Neural cell (in vitro differentiated cells): ENCODE measurements at regions not wholly inside any gene's neighbourhood (a gene's known extent, or its start where the extent isn't known, plus 50 kb on each side); places are given as distances from the start of the nearest gene placed in this dataset.

Source experiments
- H2AFZ ChIP-seq: fragments of 200-600, 300-800 bp; sonication (generic), shearing (Covaris generic); 2 replicates; pipeline ENCODE4 v1.6.0; 2014; ENCODE audit warnings: low read depth, mild to moderate bottlenecking, antibody characterized with exemption, low read length, moderate library complexity
- H3F3A ChIP-seq: fragments of 200-600 bp; shearing (Covaris generic); 2 replicates; pipeline ENCODE4 v1.6.1; 2016; ENCODE audit warnings: mild to moderate bottlenecking, moderate library complexity, mixed read lengths, antibody characterized with exemption, low read length; ENCODE audit not compliant: insufficient read depth, poor library complexity, severe bottlenecking
- H3K27ac ChIP-seq: fragments of 200-600, 300-800 bp; sonication (generic), shearing (Covaris generic); 2 replicates; pipeline ENCODE4 v1.5.1; 2014; ENCODE audit warnings: mild to moderate bottlenecking, low read length, moderate library complexity
- H3K27me3 ChIP-seq: fragments of 300-800, 200-600 bp; sonication (generic), shearing (Covaris generic); 2 replicates; pipeline ENCODE4 v1.6.0; 2014; ENCODE audit warnings: mild to moderate bottlenecking, low read depth, low read length, moderate library complexity; ENCODE audit not compliant: insufficient read depth
- H3K36me3 ChIP-seq: fragments of 300-800, 200-600 bp; sonication (generic), shearing (Covaris generic); 2 replicates; pipeline ENCODE4 v1.5.1; 2014; ENCODE audit warnings: mild to moderate bottlenecking, antibody characterized with exemption, low read length, moderate library complexity; ENCODE audit not compliant: insufficient read depth
- H3K4me2 ChIP-seq: fragments of 300-800, 200-600 bp; sonication (generic), shearing (Covaris generic); 2 replicates; pipeline ENCODE4 v1.6.0; 2014; ENCODE audit warnings: mild to moderate bottlenecking, low read length
- H3K4me3 ChIP-seq: fragments of 300-800, 200-600 bp; sonication (generic), shearing (Covaris generic); 2 replicates; pipeline ENCODE4 v1.5.1; 2014; ENCODE audit warnings: mild to moderate bottlenecking, low read length, moderate library complexity
- H3K79me2 ChIP-seq: fragments of 200-600 bp; shearing (Covaris generic); replicated peaks from 2 replicates; pipeline ENCODE4 v1.6.0; 2014; ENCODE audit warnings: mild to moderate bottlenecking, low read length, moderate library complexity; ENCODE audit not compliant: insufficient read depth
- H3K9ac ChIP-seq: fragments of 300-800, 200-600 bp; sonication (generic), shearing (Covaris generic); 2 replicates; pipeline ENCODE4 v1.6.1; 2016; ENCODE audit warnings: mild to moderate bottlenecking, low read length, mixed read lengths
- H3K9me2 ChIP-seq: fragments of 200-600 bp; shearing (Covaris generic); 2 replicates; pipeline ENCODE4 v1.6.1; 2016; ENCODE audit warnings: mild to moderate bottlenecking, low read length, mixed read lengths; ENCODE audit not compliant: insufficient read depth
- H3K9me3 ChIP-seq: fragments of 200-600, 300-800 bp; sonication (generic), shearing (Covaris generic); 2 replicates; pipeline ENCODE4 v1.6.1; 2016; ENCODE audit warnings: mild to moderate bottlenecking, mixed run types, low read length, moderate library complexity, mixed read lengths
- H4K20me1 ChIP-seq: fragments of 200-600 bp; shearing (Covaris generic); 2 replicates; pipeline ENCODE4 v1.6.1; 2016; ENCODE audit warnings: mild to moderate bottlenecking, mixed run types; ENCODE audit not compliant: insufficient read depth
- CTCF ChIP-seq: fragments of 450-650 bp; IDR thresholded peaks from 2 replicates; pipeline ENCODE4 v1.5.1; 2014; ENCODE audit warnings: antibody characterized with exemption, mild to moderate bottlenecking, moderate library complexity; ENCODE audit not compliant: poor library complexity, severe bottlenecking
- EP300 ChIP-seq: fragments of 450-650 bp; conservative IDR thresholded peaks from 2 replicates; pipeline ENCODE4 v1.6.1; 2014; ENCODE audit warnings: antibody characterized with exemption, mild to moderate bottlenecking, moderate library complexity; ENCODE audit not compliant: poor library complexity, severe bottlenecking
- EZH2 ChIP-seq: fragments of 200-600, 300-800 bp; shearing (Covaris generic), sonication (generic); IDR thresholded peaks from 2 replicates; pipeline ENCODE4 v1.6.1; 2014; ENCODE audit warnings: antibody characterized with exemption, low read length, borderline replicate concordance, mild to moderate bottlenecking; ENCODE audit not compliant: insufficient read depth, poor library complexity, severe bottlenecking
- MXI1 ChIP-seq: fragments of 450-650 bp; conservative IDR thresholded peaks from 2 replicates; pipeline ENCODE4 v1.6.1; 2014; ENCODE audit warnings: antibody characterized with exemption, mild to moderate bottlenecking; ENCODE audit not compliant: poor library complexity, severe bottlenecking
- POLR2AphosphoS5 ChIP-seq: IDR thresholded peaks from 2 replicates; pipeline ENCODE4 v1.6.1; 2012
- RAD21 ChIP-seq: fragments of 450-650 bp; conservative IDR thresholded peaks from 2 replicates; pipeline ENCODE4 v1.6.1; 2014; ENCODE audit warnings: antibody characterized with exemption, mild to moderate bottlenecking, moderate library complexity
- REST ChIP-seq: IDR thresholded peaks from 2 replicates; pipeline ENCODE4 v1.6.1; 2012; ENCODE audit warnings: borderline replicate concordance
- SMC3 ChIP-seq: fragments of 450-650 bp; conservative IDR thresholded peaks from 2 replicates; pipeline ENCODE4 v1.6.1; 2014; ENCODE audit warnings: antibody characterized with exemption, mild to moderate bottlenecking, moderate library complexity; ENCODE audit not compliant: poor library complexity
- TAF1 ChIP-seq: IDR thresholded peaks from 2 replicates; pipeline ENCODE4 v1.6.1; 2012; ENCODE audit warnings: low read depth

- no peaks in the 10 kb centered on the region for H3K79me2 ChIP-seq
- no peaks in the 10 kb centered on the region for H3K9me3 ChIP-seq
- no peak overlapping the region for H2AFZ ChIP-seq
- no peaks in the 10 kb centered on the region for H3K27me3 ChIP-seq
- TF ChIP-seq MXI1 (no peak), SMC3 (no peak), EZH2 (no peak), RAD21 (no peak), POLR2AphosphoS5 (no peak), EP300 (no peak), TAF1 (no peak), REST (no peak), CTCF (no peak)
- H3K27ac ChIP-seq = no peak overlapping the region
- no peaks in the 10 kb centered on the region for H3F3A ChIP-seq
- H3K4me2 ChIP-seq = no peak overlapping the region
- H4K20me1 ChIP-seq = no peaks in the 10 kb centered on the region
- no peak overlapping the region for H3K4me3 ChIP-seq
- H3K9ac ChIP-seq = no peak overlapping the region
- H3K36me3 ChIP-seq = no peaks in the 10 kb centered on the region
- H3K9me2 ChIP-seq = no peaks in the 10 kb centered on the region
These were observed 227.7 kb upstream of the TENM4 start for GRCh38 chr11:79668575-79668974.

- Histone ChIP-seq H3K27me3 (no peaks in the 10 kb centered on the region), H2AFZ (no peak overlapping the region), H3K9ac (no peak overlapping the region)
These were observed 226.6 kb upstream of the TENM4 start for GRCh38 chr11:79667380-79667779.

More at GRCh38 chr11:79667380-79667779, 226.6 kb upstream of the TENM4 start:
- Histone ChIP-seq H3K4me2 (no peak overlapping the region), H3K9me2 (no peaks in the 10 kb centered on the region), H4K20me1 (no peaks in the 10 kb centered on the region), H3K9me3 (no peaks in the 10 kb centered on the region), H3K36me3 (no peaks in the 10 kb centered on the region), H3K27ac (no peak overlapping the region), H3K4me3 (no peak overlapping the region), H3F3A (no peaks in the 10 kb centered on the region), H3K79me2 (no peaks in the 10 kb centered on the region)
- TF ChIP-seq MXI1 = no peak
- TF ChIP-seq TAF1 = no peak
- TF ChIP-seq CTCF = no peak
- no peak for TF ChIP-seq POLR2AphosphoS5
- TF ChIP-seq EZH2 = no peak
- no peak for TF ChIP-seq SMC3
